HG03097 (cell line): ENCODE measurements at regions not wholly inside any gene's neighbourhood (a gene's known extent, or its start where the extent isn't known, plus 50 kb on each side); places are given as distances from the start of the nearest gene placed in this dataset.

Experiments used
- ATAC-seq: cut with Tn5 transposase; IDR thresholded peaks from one replicate; pipeline ENCODE4 v1.9.1; 2021; ENCODE audit not compliant: unreplicated experiment, low FRiP score

DNA sequence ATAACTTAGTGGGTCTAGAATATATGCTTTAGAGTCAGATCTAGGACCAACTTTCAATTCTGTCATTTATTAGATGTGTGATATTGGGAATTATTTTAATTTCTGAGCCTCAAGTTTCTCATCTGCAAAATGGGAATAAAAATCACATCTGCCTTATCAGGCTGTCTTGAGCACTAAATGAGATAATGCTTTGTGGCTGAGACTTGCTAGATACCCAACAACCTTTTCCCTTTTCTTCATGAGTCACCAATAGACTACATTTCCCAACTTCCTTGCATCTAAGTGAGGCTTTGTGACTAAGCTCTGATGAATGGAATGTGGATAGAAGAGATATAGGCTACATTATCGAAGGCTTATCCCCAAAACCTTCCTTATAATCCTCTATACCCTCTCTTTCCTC lies 220.7 kb upstream of the SESN3 start:
- ATAC-seq = no peak

DNA sequence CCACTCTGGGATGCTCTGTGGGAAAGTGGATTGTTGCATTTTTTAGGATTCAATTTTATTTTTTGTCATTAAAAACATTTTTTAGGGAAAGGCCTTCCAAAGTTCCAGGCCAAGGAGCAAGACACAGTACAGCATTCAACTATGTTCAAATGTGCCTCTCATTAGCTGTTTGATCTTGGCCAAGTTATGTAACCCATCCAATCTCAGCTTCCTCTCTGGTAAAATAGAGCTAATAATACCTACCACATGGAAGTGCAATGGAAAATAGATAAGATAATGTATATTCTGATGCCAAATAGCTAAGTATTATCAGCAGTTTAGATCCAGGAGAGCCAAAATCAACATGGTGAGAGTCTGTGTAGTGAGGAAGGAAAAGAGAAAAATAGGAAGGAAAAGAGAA lies 220.3 kb upstream of the SESN3 start:
- no peak for ATAC-seq

DNA sequence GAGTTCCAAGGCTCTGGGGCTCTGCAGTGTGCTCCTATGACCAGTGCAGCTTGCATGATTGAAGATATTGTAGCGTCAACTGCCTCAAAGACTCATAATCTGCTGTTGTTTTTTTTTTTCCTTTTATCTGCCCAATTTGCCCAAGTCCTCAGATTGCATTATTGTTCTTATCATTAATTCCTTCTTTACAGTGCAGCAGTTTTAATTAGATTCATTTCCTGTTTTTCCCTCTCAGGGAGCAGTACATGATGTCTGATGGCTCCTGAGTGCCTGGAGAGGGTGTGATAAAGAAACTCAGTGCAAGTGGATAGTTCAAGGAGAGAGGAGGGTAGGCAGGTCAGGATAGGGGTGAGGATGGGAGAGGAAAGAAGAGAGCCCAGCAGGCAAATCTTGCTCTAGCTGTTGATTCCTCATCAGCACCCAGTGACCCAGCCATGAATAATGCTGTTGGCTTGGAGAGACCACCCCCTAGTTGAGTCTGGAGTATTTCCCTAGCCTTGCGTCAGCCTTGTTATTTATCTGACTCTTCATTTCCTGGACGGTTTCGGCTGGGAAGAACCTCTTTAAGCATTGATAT lies 219.6 kb upstream of the SESN3 start:
- no peak for ATAC-seq

DNA sequence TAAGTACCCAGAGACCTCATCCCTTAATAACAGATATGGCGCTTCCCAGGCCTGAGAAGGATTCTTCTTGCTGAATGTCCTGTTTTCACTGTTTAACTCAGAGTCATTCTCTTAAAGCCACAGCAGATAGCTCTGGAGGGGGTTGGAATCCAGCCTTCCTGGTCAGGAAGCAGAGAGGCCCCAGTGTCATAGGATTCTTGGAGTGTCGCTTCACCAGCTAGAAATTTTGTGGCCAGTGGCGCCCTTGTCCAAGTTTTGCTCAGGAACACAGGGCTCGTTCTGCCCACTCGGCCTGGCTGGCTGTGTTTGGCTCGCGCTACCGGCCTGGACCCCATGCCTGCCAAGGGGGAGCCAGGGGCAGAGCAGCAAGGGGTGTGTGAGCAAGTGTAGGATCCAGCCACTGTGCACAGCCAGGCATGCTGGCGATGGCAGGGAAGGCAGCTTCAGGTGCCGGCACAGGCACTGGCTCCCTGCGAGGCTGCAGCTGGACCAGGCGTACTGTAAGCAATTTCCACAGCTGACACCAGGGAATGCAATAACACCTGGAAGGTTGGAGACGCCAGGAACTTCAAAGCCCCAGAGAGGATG lies 214.8 kb upstream of the SESN3 start:
- ATAC-seq = no peak

DNA sequence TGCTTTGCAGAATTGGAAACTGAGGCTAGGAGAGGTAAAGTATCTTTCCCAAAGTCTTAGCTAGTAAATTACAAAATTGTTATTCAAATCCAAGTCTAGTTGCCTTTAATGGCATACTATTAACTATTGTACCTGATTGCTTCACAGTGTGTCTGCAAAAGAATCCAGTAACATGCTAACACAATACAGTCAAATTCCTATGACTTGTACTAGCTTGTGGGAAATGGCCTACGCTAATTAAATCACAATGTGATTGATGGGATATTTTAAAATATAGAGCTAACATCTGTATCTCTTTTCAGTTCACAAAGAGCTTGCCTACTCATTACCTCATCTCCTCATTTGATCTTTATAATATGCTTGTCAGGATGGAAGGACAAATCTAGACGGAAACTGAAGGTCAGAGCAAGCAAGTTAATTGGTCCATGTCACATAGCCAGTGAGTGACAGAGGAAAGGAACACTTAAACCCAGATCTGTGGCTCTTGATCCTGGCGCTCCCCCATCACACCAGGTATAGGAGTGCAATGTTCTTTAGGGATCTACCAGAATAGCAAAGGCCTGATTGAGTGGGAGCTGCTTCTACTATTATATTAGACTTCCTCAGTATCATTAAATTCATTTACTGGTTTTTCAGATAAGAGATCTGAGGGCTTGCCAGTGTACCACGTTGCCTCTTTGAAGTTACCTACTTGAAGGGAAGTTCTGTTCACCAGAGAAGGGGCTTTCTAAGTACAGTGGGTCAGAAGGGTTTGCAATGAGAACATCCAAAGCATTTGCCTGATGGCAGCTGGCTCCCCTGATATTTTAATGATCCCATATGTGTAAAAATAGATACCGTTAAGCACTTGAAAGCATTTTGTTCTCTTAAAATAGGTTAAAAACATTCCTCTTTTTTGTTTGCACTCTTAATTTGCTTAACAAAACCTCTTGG lies 213.6 kb upstream of the SESN3 start:
- no peak for ATAC-seq

DNA sequence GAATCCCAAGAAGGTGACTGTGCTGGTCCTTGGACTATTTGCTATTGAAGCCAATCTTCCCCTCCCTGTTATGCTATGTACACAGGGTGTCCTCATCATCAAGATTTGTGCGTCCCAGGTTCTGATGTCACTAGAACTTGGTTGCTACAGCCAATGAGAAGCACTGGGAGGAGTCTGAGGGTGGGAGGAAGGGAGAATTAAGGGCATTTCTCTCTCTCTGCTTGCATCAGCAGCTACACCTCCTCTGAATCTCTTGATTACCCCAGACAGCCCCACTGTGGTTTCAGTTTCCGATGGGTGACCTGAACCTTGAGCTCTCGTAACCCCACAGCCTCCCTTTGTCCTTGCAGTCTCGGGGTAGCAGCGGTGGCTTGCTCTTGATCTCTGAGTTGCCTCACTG lies 212.4 kb upstream of the SESN3 start:
- no peak for ATAC-seq

DNA sequence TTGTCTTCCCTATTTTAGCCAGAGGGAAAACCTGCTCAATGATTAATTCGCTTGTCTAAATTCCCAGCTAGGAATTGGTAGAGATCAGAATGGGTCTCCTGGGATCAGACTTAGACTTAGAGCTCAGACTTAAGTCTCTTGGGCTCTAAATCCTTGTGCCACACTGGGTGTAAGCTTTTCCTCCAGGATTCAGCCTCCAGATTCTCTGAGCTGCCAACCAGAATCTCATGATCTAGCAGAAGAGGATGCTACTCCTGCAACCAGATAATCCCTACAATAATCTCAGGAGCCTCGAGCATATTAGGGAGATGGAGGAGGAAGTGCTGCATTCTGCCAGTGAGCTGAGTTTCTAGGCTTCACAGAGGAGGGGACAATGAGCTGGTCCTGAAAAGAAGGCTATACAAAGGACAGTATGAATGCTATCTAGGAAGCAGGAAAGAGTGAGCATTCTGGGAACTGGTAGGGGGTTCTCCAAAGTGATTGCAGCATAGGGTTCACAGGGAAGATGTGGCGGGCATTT lies 211.6 kb upstream of the SESN3 start:
- no peak for ATAC-seq

DNA sequence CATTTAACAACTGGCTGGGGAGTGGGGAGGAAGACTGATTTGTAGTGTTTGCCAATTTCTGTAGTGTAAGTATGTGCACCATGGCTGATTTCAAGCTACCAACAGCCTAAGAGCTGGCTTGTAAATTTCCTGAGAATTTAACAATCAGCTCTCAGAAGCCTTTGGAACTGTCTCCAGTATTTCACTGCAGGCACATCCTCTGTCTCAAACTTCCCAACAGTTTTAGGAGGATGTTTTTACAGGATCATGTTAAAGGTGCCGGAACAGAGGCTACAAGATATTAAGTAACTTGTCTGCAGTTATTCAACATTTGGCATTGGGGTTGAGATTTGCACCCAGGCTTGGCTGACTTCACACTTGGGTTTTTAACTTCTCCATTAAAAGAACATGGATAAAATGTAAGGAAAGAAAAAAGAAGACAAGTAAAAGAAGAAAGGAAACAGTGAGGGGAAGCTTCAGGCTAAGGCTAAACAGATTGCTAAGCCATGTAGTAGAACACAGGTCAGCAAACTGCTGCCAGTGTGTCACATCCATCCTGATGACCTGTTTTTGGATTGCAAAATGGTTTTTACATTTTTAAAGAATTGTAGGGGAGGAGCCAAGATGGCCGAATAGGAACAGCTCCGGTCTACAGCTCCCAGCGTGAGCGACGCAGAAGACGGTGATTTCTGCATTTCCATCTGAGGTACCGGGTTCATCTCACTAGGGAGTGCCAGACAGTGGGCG lies 204.8 kb upstream of the SESN3 start:
- no peak for ATAC-seq

DNA sequence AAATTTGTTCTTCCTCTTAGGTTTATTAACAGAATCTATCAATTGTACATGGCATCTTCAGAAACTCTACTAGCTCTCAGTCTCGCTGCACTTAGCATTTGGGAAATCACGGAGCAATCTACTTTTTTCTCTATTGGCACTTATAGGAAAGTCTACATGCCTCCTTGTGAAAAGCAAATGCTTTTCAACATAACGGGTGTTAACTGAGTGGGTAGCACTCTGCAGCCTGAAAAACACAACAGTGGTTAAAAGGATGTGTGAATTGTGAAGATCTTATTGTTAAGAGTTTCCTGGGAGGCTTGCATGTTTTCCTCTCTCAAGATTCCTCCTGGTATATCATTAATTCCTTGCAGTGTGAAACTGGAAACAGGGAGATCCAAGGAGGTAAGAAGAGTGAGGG lies 204.2 kb upstream of the SESN3 start:
- ATAC-seq = no peak

DNA sequence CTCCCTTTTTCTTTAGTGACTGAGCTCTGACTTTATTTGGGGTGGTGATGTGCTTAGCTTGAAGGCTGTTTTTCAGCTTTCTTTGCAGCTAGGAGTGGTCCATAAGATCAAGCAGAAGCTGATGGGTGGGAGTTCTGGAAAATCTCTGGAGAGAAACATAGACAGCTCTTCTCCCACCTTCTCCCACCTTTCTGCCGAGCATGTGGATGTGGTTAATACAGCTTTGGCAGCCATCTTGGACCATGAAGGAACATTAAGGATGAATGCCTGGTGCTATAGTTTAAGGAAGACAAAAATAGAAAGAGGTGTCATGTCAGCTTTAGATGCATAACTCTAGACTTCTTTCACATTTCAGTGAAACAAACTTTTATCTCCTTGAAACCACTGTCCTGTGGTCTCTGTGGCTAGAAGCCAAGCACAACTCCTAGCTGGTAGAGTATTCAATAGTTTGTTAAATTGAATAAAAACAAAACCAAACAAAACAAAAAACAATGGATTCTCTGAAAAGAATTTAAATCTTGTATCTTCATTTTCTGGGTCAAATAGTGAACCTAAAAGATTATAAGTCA lies 203.6 kb upstream of the SESN3 start:
- no peak for ATAC-seq

DNA sequence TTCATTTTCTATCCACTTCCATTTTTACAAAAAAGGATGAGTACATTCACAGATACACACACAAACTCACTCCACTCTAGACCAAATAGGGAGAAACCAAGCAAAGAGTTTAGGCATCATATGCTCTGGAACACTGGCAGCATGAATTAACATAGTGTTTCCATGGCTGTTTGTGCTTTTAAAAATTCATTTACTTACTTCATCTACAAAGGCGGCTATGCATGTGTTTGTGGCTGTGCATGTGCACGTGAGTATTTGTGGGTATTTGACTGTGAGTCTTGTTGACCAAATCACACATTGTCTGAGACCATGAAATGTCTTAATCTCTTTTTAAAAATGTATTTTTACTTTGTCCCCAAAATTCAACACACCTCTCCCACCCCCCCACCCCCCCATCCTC lies 203.0 kb upstream of the SESN3 start:
- ATAC-seq = no peak

DNA sequence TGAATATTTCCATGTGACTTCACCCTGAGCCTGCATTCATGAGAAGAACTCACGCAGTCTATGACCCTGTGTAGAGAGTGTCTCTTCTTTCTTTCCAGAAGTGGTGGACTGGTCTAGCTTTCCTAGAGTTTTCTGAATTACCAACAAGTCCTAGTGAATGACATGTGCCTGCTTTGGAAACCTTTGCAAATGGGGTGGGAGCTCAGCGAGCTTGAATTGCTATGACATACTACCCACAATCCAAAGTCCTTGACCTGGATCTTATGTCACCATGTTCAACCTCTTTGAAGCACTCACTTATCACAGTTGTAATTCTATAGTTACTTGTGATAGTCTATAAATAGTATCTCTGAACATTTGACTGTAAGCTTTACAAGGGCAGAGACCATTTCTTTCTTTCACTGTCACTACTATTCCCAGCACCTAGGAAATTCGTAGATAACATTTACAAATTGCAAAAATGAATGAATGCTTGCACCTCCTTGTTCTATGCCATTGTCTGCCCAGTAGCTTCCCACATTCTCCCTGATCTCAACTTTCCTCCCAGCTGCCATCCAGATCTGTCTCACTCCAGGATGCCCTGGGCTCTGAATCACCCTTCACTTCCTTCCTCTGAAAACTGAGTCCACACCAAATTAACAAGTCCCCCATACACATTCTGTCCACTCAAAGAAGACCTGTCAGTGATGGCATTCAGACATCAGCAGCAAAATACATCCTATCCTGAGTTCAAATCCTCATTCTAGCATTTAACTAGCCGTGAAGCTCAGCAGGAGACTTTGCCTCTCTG lies 201.9 kb upstream of the SESN3 start:
- no peak for ATAC-seq

DNA sequence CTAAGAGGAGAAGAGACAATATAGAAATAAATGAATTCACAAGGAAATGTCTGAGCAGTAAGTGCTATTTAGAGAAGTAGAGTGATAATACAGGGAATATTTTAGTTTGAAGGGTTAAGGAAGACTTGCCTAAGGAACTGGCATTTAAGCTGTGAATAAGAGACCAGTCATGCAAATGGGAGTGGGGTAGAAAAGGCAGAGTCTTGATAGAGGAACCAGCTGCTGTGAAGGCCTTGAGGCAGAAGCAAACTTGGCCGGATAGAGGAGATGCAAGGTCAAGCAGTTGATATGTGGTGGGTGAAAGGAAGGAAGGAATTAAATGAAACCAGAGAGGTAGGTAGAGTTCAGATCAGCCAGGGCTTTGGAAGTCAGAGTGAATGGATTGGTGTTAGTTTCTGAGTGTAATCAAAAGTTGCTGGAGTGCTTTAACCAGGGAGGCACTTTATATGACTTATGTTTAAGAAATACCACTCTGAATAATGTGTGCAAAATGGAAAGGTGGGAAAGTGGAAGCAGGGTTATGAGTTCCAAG lies 198.4 kb upstream of the SESN3 start:
- no peak for ATAC-seq

DNA sequence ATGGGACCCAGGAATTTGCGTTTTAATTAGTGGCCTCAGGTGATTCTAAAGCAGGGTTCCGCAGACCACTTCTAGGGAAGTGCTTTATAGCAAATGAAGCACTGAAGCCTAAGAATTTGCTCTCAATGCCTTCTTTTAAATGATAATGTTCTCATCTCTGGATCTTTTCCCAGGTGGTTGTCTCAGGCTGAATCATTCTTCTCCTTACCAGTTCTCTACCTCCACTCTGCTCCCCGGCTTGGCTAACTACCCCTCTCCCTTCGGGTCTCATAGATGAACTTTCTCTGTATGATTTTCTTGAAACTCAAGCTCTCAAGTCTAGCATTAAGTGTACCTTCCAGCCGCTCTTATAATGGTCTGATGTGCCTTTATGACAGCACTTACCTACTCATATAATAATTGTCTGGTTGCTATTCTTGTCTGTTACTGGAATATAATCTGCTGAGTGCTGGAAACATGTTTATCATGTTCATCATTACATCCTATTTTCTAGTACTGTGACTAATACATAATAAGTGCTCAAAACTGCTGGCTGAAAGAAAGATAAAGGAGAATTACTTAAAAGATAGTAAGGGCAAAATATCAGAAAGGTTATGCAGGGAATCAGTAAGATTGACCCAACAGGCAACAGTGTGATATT lies 195.9 kb upstream of the SESN3 start:
- no peak for ATAC-seq

DNA sequence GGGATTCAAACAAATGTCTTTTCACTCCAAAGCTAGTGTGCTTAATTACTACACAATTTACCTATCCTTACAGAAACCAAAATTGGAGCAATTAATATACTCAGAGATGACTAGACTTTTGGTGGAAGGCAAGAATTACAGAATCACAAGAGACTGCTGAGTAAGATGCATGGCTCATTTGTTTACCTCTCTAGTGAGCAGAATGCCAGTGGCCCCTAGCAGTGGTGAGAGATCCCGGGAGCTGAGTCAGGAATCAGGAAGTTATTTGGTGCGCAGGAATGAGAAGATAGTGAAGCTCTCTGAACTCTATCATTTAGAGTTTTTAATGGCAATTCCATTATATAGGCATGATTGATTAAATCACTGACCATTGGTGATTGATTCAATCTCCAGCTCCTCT lies 188.9 kb upstream of the SESN3 start:
- ATAC-seq = no peak

DNA sequence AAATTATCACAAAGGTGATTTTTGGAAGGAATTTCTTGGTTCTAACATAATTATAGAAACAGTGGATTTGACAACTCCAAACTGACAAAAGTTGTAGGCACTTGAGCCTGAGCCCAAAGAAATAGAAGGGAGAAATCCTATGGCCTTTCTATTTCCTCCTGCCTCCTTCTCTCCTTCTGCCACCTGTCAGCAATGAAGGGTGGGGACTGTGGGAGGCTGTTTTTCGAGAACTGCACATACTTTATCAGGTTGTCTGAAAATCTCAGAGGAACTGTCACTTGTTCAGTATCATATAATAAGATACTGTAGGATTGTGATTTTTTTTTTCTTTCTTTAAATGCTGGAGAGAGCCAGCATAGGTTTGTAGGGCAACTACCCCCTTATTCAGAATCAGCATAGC lies 187.9 kb upstream of the SESN3 start:
- no peak for ATAC-seq

DNA sequence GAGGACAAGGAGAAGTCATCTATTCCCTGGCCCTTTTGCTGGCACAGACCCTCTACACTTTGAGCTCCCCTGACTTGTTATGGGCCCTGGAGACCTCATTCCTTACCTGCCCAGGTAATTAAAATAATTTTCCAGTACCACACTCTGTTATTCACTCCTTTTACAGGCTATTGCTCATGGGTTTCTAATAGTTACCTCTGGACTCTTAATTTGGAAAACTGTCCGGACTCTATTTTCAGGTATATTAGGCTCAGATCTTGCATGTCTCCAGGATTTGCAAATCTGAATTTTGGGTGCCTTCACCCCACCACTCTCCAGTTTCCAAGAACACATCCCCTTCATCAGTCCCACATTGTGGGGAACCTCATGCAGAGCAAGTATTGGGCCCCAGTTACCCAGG lies 186.8 kb upstream of the SESN3 start:
- no peak for ATAC-seq

DNA sequence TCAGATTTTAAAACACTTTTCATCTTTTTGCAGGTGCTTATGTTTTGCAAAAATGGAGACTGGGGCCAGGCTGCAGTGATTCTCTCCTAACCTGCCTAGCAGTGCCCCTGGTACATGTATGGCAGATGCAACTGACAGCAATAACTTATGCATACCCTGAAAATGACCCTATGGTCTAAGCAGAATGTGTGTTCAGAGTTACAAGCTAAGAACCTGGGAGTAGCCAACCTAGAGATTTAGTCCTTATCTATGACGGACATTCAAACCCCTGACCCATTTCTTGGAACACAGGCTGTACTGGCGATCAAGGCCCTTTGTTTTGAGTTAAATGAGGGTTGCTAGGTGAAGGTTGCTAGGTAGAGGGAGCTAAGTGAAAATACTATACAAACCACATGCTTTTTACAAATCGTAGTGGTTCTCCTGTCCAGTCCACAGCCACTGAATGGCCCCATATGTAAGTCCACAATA lies 184.9 kb upstream of the SESN3 start:
- ATAC-seq = no peak

DNA sequence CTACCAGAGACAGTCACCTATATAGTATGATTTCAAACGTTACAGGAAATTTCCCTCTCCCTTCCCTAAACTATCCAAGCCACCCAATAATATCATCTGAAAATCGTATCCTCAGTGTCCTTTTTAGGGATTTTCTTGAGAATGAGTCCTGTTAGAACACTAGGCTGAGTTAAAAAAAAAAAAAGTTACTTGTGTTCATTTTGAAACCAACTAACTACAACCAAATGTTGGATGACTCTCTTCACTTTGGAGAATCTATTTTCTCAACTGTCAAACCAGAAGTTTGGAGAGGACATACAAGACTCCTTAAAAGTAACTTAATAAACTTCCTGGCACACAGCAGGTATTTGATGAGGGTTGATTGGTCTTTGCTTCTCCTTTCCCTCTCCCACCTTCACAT lies 183.2 kb upstream of the SESN3 start:
- no peak for ATAC-seq
